Heart left ventricle (tissue), 13 donors: ENCODE measurements at regions not wholly inside any gene's neighbourhood (a gene's known extent, or its start where the extent isn't known, plus 50 kb on each side); places are given as distances from the start of the nearest gene placed in this dataset.

ENCODE experiments used
- POLR2A ChIP-seq, 2 donors: fragments of 450-650 bp; IDR thresholded peaks; one replicate each; pipeline ENCODE4 v1.6.1; 2017; ENCODE audit warnings: antibody characterized with exemption in 2 of 2, mild to moderate bottlenecking in 2 of 2, moderate library complexity in 2 of 2
- TF ChIP-seq, protein P1 (sequence below), 12 donors: fragments of 200-600 bp; sonication (generic) in 4 of 12; IDR thresholded peaks; one replicate each; pipeline versions ENCODE4 v1.5.0 to v1.8.0; 2018 to 2022; ENCODE audit warnings: antibody characterized with exemption in 12 of 12, mild to moderate bottlenecking in 5 of 12
- donor health status: ischemic (EF 13 %, LVEDD 7.1; RV severe dilation, severe dysfunction).
- donor health status: DM: no; HTN: yes; CAD: no.
- donor health status: DM: no; HTN: no; CAD: no.
- donor health status: ischemic (EF 25% LVEDD 6.9; RV normal size, moderate dysfunction).
- donor health status: ischemic (EF 25% LVEDD 5.7; RV mildly dilated, moderate dysfunction).
- donor health status: ischemic (EF 35%, LVEDD 5.7; RV mildly dilated, moderate dysfunction).
- donor health status: nonischemic (EF 11% LVEDD 7.7; RV severe dilation, severe dysfunction).
- donor health status: DM: yes; HTN: yes; CAD: no.
- donor health status: PGD.
- donor health status: ischemic (EF 29% LVEDD 5.4; RV normal size, mild dysfunction).
- donor health status: nonischemic (EF 23%, LVEDD 6.1; RV moderate dilation, normal function).

- TF ChIP-seq, protein P1, sequence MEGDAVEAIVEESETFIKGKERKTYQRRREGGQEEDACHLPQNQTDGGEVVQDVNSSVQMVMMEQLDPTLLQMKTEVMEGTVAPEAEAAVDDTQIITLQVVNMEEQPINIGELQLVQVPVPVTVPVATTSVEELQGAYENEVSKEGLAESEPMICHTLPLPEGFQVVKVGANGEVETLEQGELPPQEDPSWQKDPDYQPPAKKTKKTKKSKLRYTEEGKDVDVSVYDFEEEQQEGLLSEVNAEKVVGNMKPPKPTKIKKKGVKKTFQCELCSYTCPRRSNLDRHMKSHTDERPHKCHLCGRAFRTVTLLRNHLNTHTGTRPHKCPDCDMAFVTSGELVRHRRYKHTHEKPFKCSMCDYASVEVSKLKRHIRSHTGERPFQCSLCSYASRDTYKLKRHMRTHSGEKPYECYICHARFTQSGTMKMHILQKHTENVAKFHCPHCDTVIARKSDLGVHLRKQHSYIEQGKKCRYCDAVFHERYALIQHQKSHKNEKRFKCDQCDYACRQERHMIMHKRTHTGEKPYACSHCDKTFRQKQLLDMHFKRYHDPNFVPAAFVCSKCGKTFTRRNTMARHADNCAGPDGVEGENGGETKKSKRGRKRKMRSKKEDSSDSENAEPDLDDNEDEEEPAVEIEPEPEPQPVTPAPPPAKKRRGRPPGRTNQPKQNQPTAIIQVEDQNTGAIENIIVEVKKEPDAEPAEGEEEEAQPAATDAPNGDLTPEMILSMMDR (IDR thresholded peaks at IDR 0.05) = no peak
- no peak for TF ChIP-seq POLR2A (IDR thresholded peaks at IDR 0.05)
Measured at GRCh38 chrY:16673102-16673787, 1206.8 kb downstream of the CDY2B start.
